ENCODE measurements at regions not wholly inside any gene's neighbourhood (a gene's known extent, or its start where the extent isn't known, plus 50 kb on each side); places are given as distances from the start of the nearest gene placed in this dataset.

- H3F3A ChIP-seq (ENCODE audit: insufficient read depth, low read length), result no peaks in the 10 kb centered on the region
- TF ChIP-seq CTCF (IDR thresholded peaks at IDR 0.05; ENCODE audit: low read length), result no peak
- TF ChIP-seq EZH2phosphoT487 (IDR thresholded peaks at IDR 0.05; ENCODE audit: low read length), result no peak
- no peak for TF ChIP-seq EZH2 (optimal IDR thresholded peaks at IDR 0.05; ENCODE audit: low read depth, low read length)
- H3K27ac ChIP-seq (ENCODE audit: low read length), result no peak overlapping the region
- no peaks in the 10 kb centered on the region for H3K9me3 ChIP-seq (replicated peaks; ENCODE audit: insufficient read depth, low read length)
- H3K4me1 ChIP-seq (ENCODE audit: low read length), result no peaks in the 10 kb centered on the region
- no peaks in the 10 kb centered on the region for H3K27me3 ChIP-seq (replicated peaks; ENCODE audit: insufficient read depth, low read length)
- H4K20me1 ChIP-seq (ENCODE audit: insufficient read depth, low read length), result no peaks in the 10 kb centered on the region
- H2AFZ ChIP-seq (ENCODE audit: low read length), result no peak overlapping the region
- H3K36me3 ChIP-seq (replicated peaks; ENCODE audit: insufficient read depth, low read length), result no peaks in the 10 kb centered on the region
- H3K9ac ChIP-seq (ENCODE audit: low read length), result no peak overlapping the region
- no peak overlapping the region for H3K4me3 ChIP-seq (ENCODE audit: low read length)
- no peak overlapping the region for H3K4me2 ChIP-seq (ENCODE audit: low read depth, low read length)
- DNase-seq, result no peak
- H3K9me2 ChIP-seq (replicated peaks; ENCODE audit: insufficient read depth, low read length), result no peaks in the 10 kb centered on the region
- no peaks in the 10 kb centered on the region for H3K79me2 ChIP-seq (ENCODE audit: low read length)
Observed at GRCh38 chr2:7449298-7449697, 532.1 kb downstream of the RNF144A start.

- no peaks in the 10 kb centered on the region for H3K79me2 ChIP-seq (ENCODE audit: low read length)
- no peak overlapping the region for H2AFZ ChIP-seq (ENCODE audit: low read length)
- no peaks in the 10 kb centered on the region for H3F3A ChIP-seq (ENCODE audit: insufficient read depth, low read length)
Observed at GRCh38 chr2:7450188-7450832, 533.1 kb downstream of the RNF144A start.

GRCh38 chr2:7450833-7451190, 533.6 kb downstream of the RNF144A start:
- Histone ChIP-seq H3K9me3 (replicated peaks; ENCODE audit: insufficient read depth, low read length) (no peaks in the 10 kb centered on the region), H4K20me1 (ENCODE audit: insufficient read depth, low read length) (no peaks in the 10 kb centered on the region), H3K4me1 (ENCODE audit: low read length) (no peaks in the 10 kb centered on the region), H3K36me3 (replicated peaks; ENCODE audit: insufficient read depth, low read length) (no peaks in the 10 kb centered on the region), H2AFZ (ENCODE audit: low read length) (no peak overlapping the region), H3K79me2 (ENCODE audit: low read length) (no peaks in the 10 kb centered on the region), H3K9ac (ENCODE audit: low read length) (no peak overlapping the region), H3F3A (ENCODE audit: insufficient read depth, low read length) (no peaks in the 10 kb centered on the region), H3K4me3 (ENCODE audit: low read length) (no peak overlapping the region), H3K4me2 (ENCODE audit: low read depth, low read length) (no peak overlapping the region), H3K9me2 (replicated peaks; ENCODE audit: insufficient read depth, low read length) (no peaks in the 10 kb centered on the region), H3K27ac (ENCODE audit: low read length) (no peak overlapping the region), H3K27me3 (replicated peaks; ENCODE audit: insufficient read depth, low read length) (no peaks in the 10 kb centered on the region)
- TF ChIP-seq EZH2phosphoT487 (IDR thresholded peaks at IDR 0.05; ENCODE audit: low read length), result no peak
- no peak for TF ChIP-seq EZH2 (optimal IDR thresholded peaks at IDR 0.05; ENCODE audit: low read depth, low read length)
- no peak for TF ChIP-seq CTCF (IDR thresholded peaks at IDR 0.05; ENCODE audit: low read length)
- DNase-seq, result no peak

More at GRCh38 chr2:7450188-7450832, 533.1 kb downstream of the RNF144A start:
- no peaks in the 10 kb centered on the region for H3K36me3 ChIP-seq (replicated peaks; ENCODE audit: insufficient read depth, low read length)
- no peak for TF ChIP-seq EZH2 (optimal IDR thresholded peaks at IDR 0.05; ENCODE audit: low read depth, low read length)
- TF ChIP-seq CTCF (IDR thresholded peaks at IDR 0.05; ENCODE audit: low read length), result no peak
- TF ChIP-seq EZH2phosphoT487 (IDR thresholded peaks at IDR 0.05; ENCODE audit: low read length), result no peak
- no peak overlapping the region for H3K4me3 ChIP-seq (ENCODE audit: low read length)
- H3K27ac ChIP-seq (ENCODE audit: low read length), result no peak overlapping the region
- no peaks in the 10 kb centered on the region for H3K27me3 ChIP-seq (replicated peaks; ENCODE audit: insufficient read depth, low read length)
- H3K9me3 ChIP-seq (replicated peaks; ENCODE audit: insufficient read depth, low read length), result no peaks in the 10 kb centered on the region
- H4K20me1 ChIP-seq (ENCODE audit: insufficient read depth, low read length), result no peaks in the 10 kb centered on the region
- H3K4me2 ChIP-seq (ENCODE audit: low read depth, low read length), result no peak overlapping the region
- DNase-seq, result no peak
- H3K4me1 ChIP-seq (ENCODE audit: low read length), result no peaks in the 10 kb centered on the region
- no peaks in the 10 kb centered on the region for H3K9me2 ChIP-seq (replicated peaks; ENCODE audit: insufficient read depth, low read length)
- no peak overlapping the region for H3K9ac ChIP-seq (ENCODE audit: low read length)
